ENCODE measurements at regions not wholly inside any gene's neighbourhood (a gene's known extent, or its start where the extent isn't known, plus 50 kb on each side); places are given as distances from the start of the nearest gene placed in this dataset.
"Not testable (repeated sequence)": the region's sequence is repeated elsewhere in the genome, so short reads cannot be mapped to it uniquely, and the experiment has no call there.

DNA sequence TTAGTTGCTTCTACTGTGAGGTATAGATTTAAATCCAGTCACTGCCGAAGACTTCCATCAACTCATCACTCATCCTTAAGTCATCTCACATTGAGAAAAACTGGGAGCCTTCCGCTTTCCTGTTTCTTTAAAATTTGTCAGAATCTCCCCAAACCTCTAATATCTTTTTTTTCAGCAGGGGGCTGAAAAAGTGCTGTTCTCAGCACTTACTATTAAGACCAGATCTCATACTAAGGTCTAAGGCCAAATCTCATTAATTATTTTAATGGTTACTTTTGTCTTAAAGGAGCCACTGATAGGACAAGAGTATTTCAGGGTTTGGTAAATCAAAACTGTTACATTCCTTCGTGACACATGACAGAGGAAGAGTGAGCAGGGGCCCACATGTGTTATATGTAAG is 134.6 kb upstream of the PRSS3 start:
- Histone ChIP-seq H3K4me3 (ENCODE audit: low read depth in 1 of 2, low read length in 2 of 2) (no peak overlapping the region), H3K36me3 (ENCODE audit: control insufficient read depth in 1 of 2, insufficient read depth in 2 of 2, low read length in 2 of 2) (no peaks in the 10 kb centered on the region), H3K4me1 (ENCODE audit: control insufficient read depth in 1 of 2, insufficient read depth in 2 of 2, low read length in 2 of 2) (no peaks in the 10 kb centered on the region), H3K9me3 (ENCODE audit: control insufficient read depth in 1 of 2, low read length in 2 of 2) (no peaks in the 10 kb centered on the region), H3K27me3 (ENCODE audit: control insufficient read depth in 1 of 2, insufficient read depth in 2 of 2, low read length in 2 of 2) (no peaks in the 10 kb centered on the region), H3K27ac (ENCODE audit: low read depth, low read length) (no peak overlapping the region), H3K9ac (ENCODE audit: low read depth in 1 of 2, low read length in 2 of 2) (no peak overlapping the region)

- Histone ChIP-seq H3K27ac (ENCODE audit: low read depth, low read length) (no peak overlapping the region), H3K36me3 (ENCODE audit: control insufficient read depth in 1 of 2, insufficient read depth in 2 of 2, low read length in 2 of 2) (no peaks in the 10 kb centered on the region), H3K9me3 (ENCODE audit: control insufficient read depth in 1 of 2, low read length in 2 of 2) (no peaks in the 10 kb centered on the region), H3K4me3 (ENCODE audit: low read depth in 1 of 2, low read length in 2 of 2) (no peak overlapping the region), H3K27me3 (ENCODE audit: control insufficient read depth in 1 of 2, insufficient read depth in 2 of 2, low read length in 2 of 2) (no peaks in the 10 kb centered on the region), H3K9ac (ENCODE audit: low read depth in 1 of 2, low read length in 2 of 2) (no peak overlapping the region), H3K4me1 (ENCODE audit: control insufficient read depth in 1 of 2, insufficient read depth in 2 of 2, low read length in 2 of 2) (no peaks in the 10 kb centered on the region)
These were observed 134.2 kb upstream of the PRSS3 start for GRCh38 chr9:33661176-33661575.

- no peaks in the 10 kb centered on the region for H3K27me3 ChIP-seq (ENCODE audit: control insufficient read depth in 1 of 2, insufficient read depth in 2 of 2, low read length in 2 of 2)
These were observed 132.5 kb upstream of the PRSS3 start for GRCh38 chr9:33662871-33663270.

DNA sequence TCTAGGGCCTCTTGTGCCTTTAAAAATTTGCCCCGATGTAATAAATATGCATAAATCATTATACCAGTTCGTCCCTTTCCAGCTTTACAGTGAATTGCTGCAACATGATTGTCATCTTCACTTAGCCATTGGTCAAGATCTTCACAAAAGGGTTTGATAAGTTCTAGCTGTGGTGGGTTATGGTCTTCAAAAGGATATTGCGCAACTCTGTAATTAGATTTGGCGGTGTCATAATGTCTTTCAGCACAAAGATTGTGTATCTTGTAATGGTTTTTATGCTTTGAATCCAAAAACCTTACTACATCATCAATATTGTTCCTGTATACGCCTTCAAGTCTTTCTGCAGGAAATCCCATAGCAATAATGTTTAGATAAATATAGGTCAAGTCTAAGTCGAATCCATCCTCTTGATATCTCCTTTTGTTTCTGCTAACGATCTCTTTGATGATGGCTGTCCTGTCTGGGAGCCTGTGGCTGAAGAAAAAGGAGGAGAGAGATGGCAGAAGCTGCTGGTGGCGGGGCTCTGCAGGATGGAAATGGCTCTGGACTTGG is 119.1 kb upstream of the PRSS3 start:
- H3K36me3 ChIP-seq (ENCODE audit: control insufficient read depth in 1 of 2, insufficient read depth in 2 of 2, low read length in 2 of 2); H3K9ac ChIP-seq (ENCODE audit: low read depth in 1 of 2, low read length in 2 of 2); H3K27ac ChIP-seq (ENCODE audit: low read depth, low read length); H3K4me1 ChIP-seq (ENCODE audit: control insufficient read depth in 1 of 2, insufficient read depth in 2 of 2, low read length in 2 of 2); H3K9me3 ChIP-seq (ENCODE audit: control insufficient read depth in 1 of 2, low read length in 2 of 2): not testable (repeated sequence)
- H3K4me3 ChIP-seq (ENCODE audit: low read depth in 1 of 2, low read length in 2 of 2): peak overlapping the region in 1 of 2 donors; percentile 54
- H3K27me3 ChIP-seq (ENCODE audit: control insufficient read depth in 1 of 2, insufficient read depth in 2 of 2, low read length in 2 of 2): peaks cover 15 to 16% of the 10 kb centered on the region in 2 donors

More at GRCh38 chr9:33662871-33663270, 132.5 kb upstream of the PRSS3 start:
- no peak overlapping the region for H3K27ac ChIP-seq (ENCODE audit: low read depth, low read length)
- no peak overlapping the region for H3K9ac ChIP-seq (ENCODE audit: low read depth in 1 of 2, low read length in 2 of 2)
- no peaks in the 10 kb centered on the region for H3K9me3 ChIP-seq (ENCODE audit: control insufficient read depth in 1 of 2, low read length in 2 of 2)
- H3K4me3 ChIP-seq (ENCODE audit: low read depth in 1 of 2, low read length in 2 of 2): no peak overlapping the region
- H3K4me1 ChIP-seq (ENCODE audit: control insufficient read depth in 1 of 2, insufficient read depth in 2 of 2, low read length in 2 of 2): no peaks in the 10 kb centered on the region
- no peaks in the 10 kb centered on the region for H3K36me3 ChIP-seq (ENCODE audit: control insufficient read depth in 1 of 2, insufficient read depth in 2 of 2, low read length in 2 of 2)

- H3K27ac ChIP-seq (ENCODE audit: low read depth, low read length): no peak overlapping the region
- H3K36me3 ChIP-seq (ENCODE audit: control insufficient read depth in 1 of 2, insufficient read depth in 2 of 2, low read length in 2 of 2): no peaks in the 10 kb centered on the region
- no peaks in the 10 kb centered on the region for H3K9me3 ChIP-seq (ENCODE audit: control insufficient read depth in 1 of 2, low read length in 2 of 2)
- H3K4me3 ChIP-seq (ENCODE audit: low read depth in 1 of 2, low read length in 2 of 2): peak overlapping the region; percentile 22 to 54
- H3K27me3 ChIP-seq (ENCODE audit: control insufficient read depth in 1 of 2, insufficient read depth in 2 of 2, low read length in 2 of 2): peaks cover 15 to 16% of the 10 kb centered on the region in 2 donors
- H3K4me1 ChIP-seq (ENCODE audit: control insufficient read depth in 1 of 2, insufficient read depth in 2 of 2, low read length in 2 of 2): no peaks in the 10 kb centered on the region
- H3K9ac ChIP-seq (ENCODE audit: low read depth in 1 of 2, low read length in 2 of 2): no peak overlapping the region
These were observed 118.4 kb upstream of the PRSS3 start for GRCh38 chr9:33676746-33677505.

GRCh38 chr9:33677506-33677809 is 117.9 kb upstream of the PRSS3 start:
- no peak overlapping the region for H3K9ac ChIP-seq (ENCODE audit: low read depth in 1 of 2, low read length in 2 of 2)
- H3K4me1 ChIP-seq (ENCODE audit: control insufficient read depth in 1 of 2, insufficient read depth in 2 of 2, low read length in 2 of 2): no peaks in the 10 kb centered on the region
- H3K27me3 ChIP-seq (ENCODE audit: control insufficient read depth in 1 of 2, insufficient read depth in 2 of 2, low read length in 2 of 2): peaks cover 16 to 21% of the 10 kb centered on the region in 2 donors
- H3K27ac ChIP-seq (ENCODE audit: low read depth, low read length): no peak overlapping the region
- H3K9me3 ChIP-seq (ENCODE audit: control insufficient read depth in 1 of 2, low read length in 2 of 2): no peaks in the 10 kb centered on the region
- H3K36me3 ChIP-seq (ENCODE audit: control insufficient read depth in 1 of 2, insufficient read depth in 2 of 2, low read length in 2 of 2): no peaks in the 10 kb centered on the region
- H3K4me3 ChIP-seq (ENCODE audit: low read depth in 1 of 2, low read length in 2 of 2): peak overlapping the region; percentile 22 to 46

- Histone ChIP-seq H3K9ac (ENCODE audit: low read depth in 1 of 2, low read length in 2 of 2) (no peak overlapping the region), H3K36me3 (ENCODE audit: control insufficient read depth in 1 of 2, insufficient read depth in 2 of 2, low read length in 2 of 2) (no peaks in the 10 kb centered on the region), H3K27ac (ENCODE audit: low read depth, low read length) (no peak overlapping the region), H3K4me3 (ENCODE audit: low read depth in 1 of 2, low read length in 2 of 2) (no peak overlapping the region), H3K4me1 (ENCODE audit: control insufficient read depth in 1 of 2, insufficient read depth in 2 of 2, low read length in 2 of 2) (no peaks in the 10 kb centered on the region), H3K9me3 (ENCODE audit: control insufficient read depth in 1 of 2, low read length in 2 of 2) (no peaks in the 10 kb centered on the region), H3K27me3 (ENCODE audit: control insufficient read depth in 1 of 2, insufficient read depth in 2 of 2, low read length in 2 of 2) (peaks cover 16 to 21% of the 10 kb centered on the region in 2 donors)
These were observed 117.4 kb upstream of the PRSS3 start for GRCh38 chr9:33677961-33678360.

DNA sequence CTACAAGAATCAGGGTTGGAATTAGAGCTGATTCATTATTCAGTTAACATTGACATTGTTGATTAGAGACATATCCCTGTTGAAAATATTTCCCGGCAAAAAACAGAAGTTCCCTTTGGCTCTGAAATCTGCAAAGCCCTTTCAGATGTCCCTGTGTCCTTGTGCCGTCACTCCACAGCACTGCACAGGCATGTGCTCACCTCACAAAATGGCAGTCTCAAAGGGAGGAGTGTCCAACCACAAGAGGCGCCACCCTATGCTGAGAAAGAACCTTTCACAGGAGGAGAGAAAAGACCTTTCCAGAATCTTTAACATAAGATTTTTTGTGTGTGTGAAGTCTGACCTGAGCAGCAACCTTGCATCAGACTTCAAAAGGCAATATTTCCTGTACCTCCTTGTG is 112.8 kb upstream of the PRSS3 start:
- no peak overlapping the region for H3K4me3 ChIP-seq (ENCODE audit: low read depth in 1 of 2, low read length in 2 of 2)
- H3K4me1 ChIP-seq (ENCODE audit: control insufficient read depth in 1 of 2, insufficient read depth in 2 of 2, low read length in 2 of 2): no peaks in the 10 kb centered on the region
- H3K27ac ChIP-seq (ENCODE audit: low read depth, low read length): no peak overlapping the region
- H3K27me3 ChIP-seq (ENCODE audit: control insufficient read depth in 1 of 2, insufficient read depth in 2 of 2, low read length in 2 of 2): peaks cover under 1 to 17% of the 10 kb centered on the region in 2 donors
- no peaks in the 10 kb centered on the region for H3K9me3 ChIP-seq (ENCODE audit: control insufficient read depth in 1 of 2, low read length in 2 of 2)
- H3K9ac ChIP-seq (ENCODE audit: low read depth in 1 of 2, low read length in 2 of 2): no peak overlapping the region
- no peaks in the 10 kb centered on the region for H3K36me3 ChIP-seq (ENCODE audit: control insufficient read depth in 1 of 2, insufficient read depth in 2 of 2, low read length in 2 of 2)

DNA sequence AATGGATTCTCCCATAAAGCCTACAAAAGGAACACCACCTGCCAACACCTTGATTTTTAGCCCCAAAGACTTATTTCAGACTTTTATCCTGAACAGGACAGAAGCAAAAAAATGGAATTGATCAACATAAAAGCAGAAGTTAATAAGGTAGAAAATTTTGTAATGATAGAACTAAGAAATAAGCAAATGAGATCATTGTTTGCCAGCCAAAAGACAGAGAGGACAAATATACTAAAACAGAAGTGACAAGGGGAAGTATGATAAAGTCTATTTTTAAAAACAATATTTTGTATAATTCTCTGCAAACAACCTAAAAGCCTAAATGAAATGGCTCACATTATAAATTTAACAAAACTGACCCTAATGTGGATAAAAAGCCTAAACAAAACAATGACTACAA is 110.5 kb upstream of the PRSS3 start:
- Histone ChIP-seq H3K9me3 (ENCODE audit: control insufficient read depth in 1 of 2, low read length in 2 of 2) (no peaks in the 10 kb centered on the region), H3K9ac (ENCODE audit: low read depth in 1 of 2, low read length in 2 of 2) (no peak overlapping the region), H3K4me1 (ENCODE audit: control insufficient read depth in 1 of 2, insufficient read depth in 2 of 2, low read length in 2 of 2) (no peaks in the 10 kb centered on the region), H3K27ac (ENCODE audit: low read depth, low read length) (no peak overlapping the region), H3K36me3 (ENCODE audit: control insufficient read depth in 1 of 2, insufficient read depth in 2 of 2, low read length in 2 of 2) (no peaks in the 10 kb centered on the region), H3K27me3 (ENCODE audit: control insufficient read depth in 1 of 2, insufficient read depth in 2 of 2, low read length in 2 of 2) (peaks cover 0 to 5% of the 10 kb centered on the region in 2 donors), H3K4me3 (ENCODE audit: low read depth in 1 of 2, low read length in 2 of 2) (no peak overlapping the region)

DNA sequence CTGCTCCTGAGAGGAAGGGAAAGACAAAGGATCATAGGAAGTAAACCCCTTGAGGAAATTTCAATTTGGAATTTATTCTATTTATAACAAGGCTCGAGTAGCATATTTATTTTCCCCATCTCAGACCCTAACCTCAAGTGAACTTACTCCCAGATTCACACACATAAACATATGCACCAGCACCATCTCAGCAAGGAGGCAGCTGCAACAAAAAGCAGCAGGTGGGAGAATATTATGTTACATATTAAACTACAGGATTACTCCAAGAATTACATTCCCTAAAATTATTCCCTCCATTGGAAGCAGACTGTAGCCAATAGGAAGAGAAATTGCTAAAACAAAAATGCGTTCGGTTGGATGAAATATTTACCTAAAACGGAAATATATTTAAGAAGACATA is 108.4 kb upstream of the PRSS3 start:
- Histone ChIP-seq H3K9me3 (ENCODE audit: control insufficient read depth in 1 of 2, low read length in 2 of 2) (no peaks in the 10 kb centered on the region), H3K9ac (ENCODE audit: low read depth in 1 of 2, low read length in 2 of 2) (no peak overlapping the region), H3K4me1 (ENCODE audit: control insufficient read depth in 1 of 2, insufficient read depth in 2 of 2, low read length in 2 of 2) (no peaks in the 10 kb centered on the region), H3K36me3 (ENCODE audit: control insufficient read depth in 1 of 2, insufficient read depth in 2 of 2, low read length in 2 of 2) (no peaks in the 10 kb centered on the region), H3K27me3 (ENCODE audit: control insufficient read depth in 1 of 2, insufficient read depth in 2 of 2, low read length in 2 of 2) (peaks cover 0 to 5% of the 10 kb centered on the region in 2 donors), H3K27ac (ENCODE audit: low read depth, low read length) (no peak overlapping the region), H3K4me3 (ENCODE audit: low read depth in 1 of 2, low read length in 2 of 2) (no peak overlapping the region)

Data from duodenal mucosa (tissue), 2 donors.